HG02759 (cell line): ENCODE measurements at regions not wholly inside any gene's neighbourhood (a gene's known extent, or its start where the extent isn't known, plus 50 kb on each side); places are given as distances from the start of the nearest gene placed in this dataset.

Experiments
- ATAC-seq: cut with Tn5 transposase; IDR thresholded peaks from one replicate; pipeline ENCODE4 v1.9.1; 2021; ENCODE audit warnings: mild to moderate bottlenecking, moderate library complexity; ENCODE audit not compliant: unreplicated experiment

DNA sequence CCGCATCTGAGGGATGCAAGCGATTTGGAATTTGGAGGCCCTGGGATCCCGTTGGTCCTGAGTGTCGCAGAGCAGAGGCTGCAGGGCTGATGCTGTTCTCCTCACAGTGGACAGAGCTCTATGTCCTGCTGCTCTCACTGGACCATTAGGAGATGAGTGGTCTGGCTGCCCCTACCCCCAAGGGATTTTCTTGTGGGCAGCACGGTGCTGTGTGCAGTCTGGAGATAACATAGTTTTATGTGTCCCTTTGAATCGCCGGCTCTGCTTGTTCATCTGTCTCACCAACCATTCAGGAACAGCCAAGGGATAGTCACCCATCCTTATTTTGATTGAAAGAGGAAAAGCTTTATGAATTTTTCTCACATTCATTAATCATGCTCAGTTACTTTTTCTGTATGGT is 49.9 kb downstream of the CHRM3 start:
- ATAC-seq = no peak

DNA sequence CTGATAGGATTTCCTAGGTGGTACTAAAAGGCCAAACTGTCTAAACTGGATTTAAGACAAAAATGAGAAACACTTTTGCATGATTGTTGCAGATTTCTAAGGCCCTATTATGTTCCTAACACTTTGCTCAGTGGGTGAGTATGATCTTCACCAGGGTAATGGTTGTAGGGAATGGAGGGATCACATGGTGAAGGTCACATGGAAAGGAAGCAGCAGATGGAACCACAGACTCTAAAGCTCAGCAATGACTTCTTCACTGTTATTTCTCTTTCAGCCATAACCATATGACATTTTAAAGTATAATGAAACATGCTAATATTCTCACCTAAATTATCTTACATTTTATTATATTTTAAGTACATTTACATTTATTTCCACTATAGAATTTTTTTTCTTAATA is 51.5 kb downstream of the CHRM3 start:
- no peak for ATAC-seq

GRCh38 chr1:239438891-239439290 is 52.5 kb downstream of the CHRM3 start:
- ATAC-seq = no peak

DNA sequence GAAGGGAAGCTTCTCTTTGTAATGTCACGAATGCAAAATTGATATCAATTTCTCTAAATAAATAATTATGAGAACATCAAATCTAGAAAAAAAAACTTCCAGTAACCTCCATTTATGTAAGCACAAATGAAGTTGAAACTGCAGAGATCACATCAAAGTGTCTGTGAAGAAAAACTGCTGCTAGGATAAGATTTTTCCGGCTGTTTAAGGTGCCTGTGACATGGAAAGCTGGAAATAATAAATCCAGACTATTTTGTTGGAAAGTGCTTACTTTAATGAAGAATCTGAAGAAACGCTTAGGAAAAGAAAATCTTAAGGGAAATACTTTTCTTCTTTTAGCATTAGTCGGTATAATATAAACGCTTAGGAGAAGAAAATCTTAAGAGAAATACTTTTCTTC is 57.0 kb downstream of the CHRM3 start:
- ATAC-seq = no peak

DNA sequence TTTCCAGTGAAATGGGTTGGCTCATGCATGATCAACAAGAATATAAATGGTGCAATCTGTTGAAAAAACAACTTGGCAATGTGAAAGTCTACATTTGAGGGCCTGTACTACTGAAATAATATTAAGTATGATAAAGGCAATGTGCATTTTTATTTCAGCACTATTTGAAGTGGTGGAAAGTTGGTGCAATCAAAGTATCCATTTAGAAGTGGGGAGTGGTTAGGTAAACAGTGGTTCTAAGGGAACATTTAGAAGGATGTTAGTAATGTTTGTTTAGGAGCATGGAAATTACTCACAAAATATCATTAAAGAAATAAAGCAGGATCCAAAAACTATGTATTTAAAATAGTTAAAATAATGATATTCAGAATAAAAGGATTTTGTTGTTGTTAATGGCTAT is 60.2 kb downstream of the CHRM3 start:
- ATAC-seq = no peak

- no peak for ATAC-seq
Measured at GRCh38 chr1:239448911-239449310, 62.5 kb downstream of the CHRM3 start.

- no peak for ATAC-seq
Measured at GRCh38 chr1:239455743-239456142, 69.4 kb downstream of the CHRM3 start.

- ATAC-seq = no peak
Measured at GRCh38 chr1:239456788-239457187, 70.4 kb downstream of the CHRM3 start.

GRCh38 chr1:239457491-239458143 is 71.2 kb downstream of the CHRM3 start:
- ATAC-seq = peak; percentile 79

GRCh38 chr1:239458144-239458500 is 71.8 kb downstream of the CHRM3 start:
- ATAC-seq = peak; percentile 67

DNA sequence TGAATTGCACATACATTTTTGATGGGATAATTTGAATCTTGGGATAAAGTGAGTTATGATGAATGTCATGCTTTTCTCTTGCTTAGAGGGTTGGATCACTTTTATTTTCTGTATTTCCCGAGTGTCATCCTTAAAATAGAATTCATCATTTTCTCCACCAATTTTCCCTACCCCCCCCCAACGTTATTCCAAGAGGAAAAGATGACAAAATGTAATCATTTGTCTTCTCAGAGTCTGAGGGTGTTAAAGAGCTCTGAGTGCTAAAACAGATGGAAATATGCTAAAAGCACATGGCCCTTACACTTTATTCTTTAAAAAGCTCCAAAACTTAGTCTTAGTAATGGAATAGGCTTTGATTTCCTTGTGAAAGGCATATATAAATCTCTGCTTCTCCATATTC is 81.4 kb downstream of the CHRM3 start:
- ATAC-seq = no peak

DNA sequence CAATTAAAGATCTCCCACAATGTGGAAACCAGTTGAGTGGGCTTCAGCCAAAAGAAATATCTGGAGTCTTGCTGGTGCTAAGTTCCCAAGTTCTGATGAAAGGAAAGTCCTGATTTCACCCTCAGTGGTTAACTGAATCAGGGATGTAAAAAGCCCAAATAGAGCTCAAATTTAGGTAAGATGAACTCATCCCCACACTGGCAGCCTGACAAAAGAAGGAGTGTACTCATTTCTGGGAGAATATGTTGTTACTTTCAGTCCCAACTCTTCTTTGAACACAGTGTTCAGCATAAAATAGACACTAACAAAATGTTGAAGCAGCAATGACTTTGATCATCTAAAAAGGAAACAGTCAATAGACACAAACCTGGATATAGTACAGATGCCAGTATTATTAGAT is 91.7 kb downstream of the CHRM3 start:
- ATAC-seq = no peak

DNA sequence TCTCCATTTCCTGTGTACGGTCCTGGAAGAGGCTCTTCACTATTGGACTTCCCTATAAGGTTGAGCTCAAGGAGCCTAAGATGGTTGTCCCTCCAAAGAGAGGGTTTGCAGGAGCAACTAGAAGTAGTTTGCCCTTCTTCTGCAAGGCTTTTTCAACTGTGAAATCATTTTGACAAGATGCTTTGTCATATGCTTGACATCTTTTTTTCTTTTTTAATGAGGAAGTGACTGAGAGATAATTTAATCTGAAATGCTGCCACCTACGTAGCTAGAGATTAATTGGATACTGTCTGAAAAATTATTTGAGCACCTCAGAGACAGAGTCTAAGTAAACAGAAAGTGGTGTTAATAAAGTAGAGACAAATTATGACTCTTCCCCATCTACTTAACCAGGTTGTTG is 97.0 kb downstream of the CHRM3 start:
- ATAC-seq = no peak

DNA sequence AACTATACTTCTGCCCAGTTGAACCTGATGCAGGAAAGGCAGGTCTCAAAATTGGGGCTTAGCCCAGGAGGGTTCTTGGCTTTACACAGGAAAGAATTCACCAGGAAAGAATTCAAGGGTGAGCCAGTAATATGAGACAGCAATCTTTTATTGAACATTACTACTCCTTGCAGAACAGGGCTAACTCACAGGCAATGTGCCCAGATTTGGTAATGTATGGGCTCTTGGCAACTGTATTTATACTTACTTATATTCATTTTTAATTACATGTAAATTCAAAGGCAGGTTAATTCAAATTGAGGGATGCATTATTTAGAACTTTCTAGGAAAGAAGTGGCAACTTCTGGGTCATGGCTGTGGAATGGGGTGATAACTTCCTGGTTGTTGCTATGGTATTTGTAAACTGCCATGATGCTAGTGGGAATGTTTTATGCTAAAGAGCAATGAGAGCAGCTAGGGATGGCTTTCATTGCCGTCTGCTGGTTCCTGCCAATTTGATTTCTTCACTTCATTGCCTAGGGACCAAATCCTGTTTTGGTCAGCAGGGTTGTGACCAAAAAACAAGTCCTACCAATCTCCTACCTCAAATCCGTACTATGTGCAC is 107.5 kb downstream of the CHRM3 start:
- ATAC-seq = no peak

- ATAC-seq = no peak
Measured at GRCh38 chr1:239505094-239505493, 118.7 kb downstream of the CHRM3 start.

- no peak for ATAC-seq
Measured at GRCh38 chr1:239507826-239508225, 121.5 kb downstream of the CHRM3 start.

DNA sequence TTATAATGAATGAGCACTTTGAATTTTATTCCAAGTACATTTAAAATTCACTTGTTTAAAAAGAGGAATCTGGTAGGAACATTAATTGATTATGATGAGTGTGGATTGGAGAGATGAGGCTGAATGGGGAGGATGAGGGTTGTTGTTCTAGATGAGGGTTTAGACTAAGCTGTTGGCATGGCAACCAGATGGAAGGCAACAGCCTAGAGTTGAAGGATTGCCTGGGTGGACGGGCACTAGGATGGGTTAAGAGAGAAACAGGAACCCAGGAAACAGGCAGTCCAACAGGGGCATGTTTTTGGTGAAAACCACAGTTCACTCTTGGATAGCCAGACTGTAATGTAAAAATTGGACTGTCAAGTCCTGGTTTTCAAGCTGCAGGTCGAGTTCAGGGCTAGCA is 125.5 kb downstream of the CHRM3 start:
- no peak for ATAC-seq

DNA sequence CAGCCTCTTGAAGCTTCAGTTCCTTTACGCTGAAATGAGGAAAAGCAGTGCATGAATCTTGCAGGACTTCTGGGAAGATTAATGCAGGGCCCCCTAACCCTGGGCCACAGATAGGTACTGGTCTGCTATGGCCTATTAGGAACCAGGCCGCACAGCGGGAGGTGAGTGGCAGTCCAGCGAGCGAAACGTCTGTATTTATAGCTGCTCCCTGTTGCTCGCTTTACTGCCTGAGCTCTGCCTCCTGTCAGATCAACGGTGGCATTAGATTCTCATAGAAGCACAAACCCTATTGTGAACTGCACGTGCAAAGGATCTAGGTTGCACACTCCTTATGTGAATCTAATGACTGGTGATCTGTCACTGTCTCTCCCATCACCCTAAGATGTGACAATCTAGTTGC is 130.2 kb downstream of the CHRM3 start:
- ATAC-seq = no peak

DNA sequence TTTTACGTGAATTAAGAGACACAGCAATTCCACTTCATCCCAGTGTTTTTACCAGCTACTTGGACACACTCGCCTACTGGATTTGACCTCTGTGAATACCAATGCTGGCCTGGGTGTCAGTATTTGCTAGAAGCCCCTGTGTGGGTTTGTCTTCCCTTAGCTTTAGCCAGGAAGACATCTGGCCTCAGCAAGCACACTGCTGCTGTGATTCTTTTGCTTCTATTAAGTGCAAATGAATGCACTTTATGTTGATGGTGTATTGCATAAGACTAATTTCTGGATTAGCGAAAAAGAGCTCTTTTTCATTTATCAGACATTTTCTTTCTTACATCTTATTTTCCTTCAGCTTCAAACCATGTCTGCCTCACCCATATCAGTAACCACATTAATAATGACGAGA is 140.0 kb downstream of the CHRM3 start:
- ATAC-seq = no peak

GRCh38 chr1:239527051-239527693 is 140.8 kb downstream of the CHRM3 start:
- no peak for ATAC-seq

GRCh38 chr1:239536165-239536849 is 149.9 kb downstream of the CHRM3 start:
- no peak for ATAC-seq

DNA sequence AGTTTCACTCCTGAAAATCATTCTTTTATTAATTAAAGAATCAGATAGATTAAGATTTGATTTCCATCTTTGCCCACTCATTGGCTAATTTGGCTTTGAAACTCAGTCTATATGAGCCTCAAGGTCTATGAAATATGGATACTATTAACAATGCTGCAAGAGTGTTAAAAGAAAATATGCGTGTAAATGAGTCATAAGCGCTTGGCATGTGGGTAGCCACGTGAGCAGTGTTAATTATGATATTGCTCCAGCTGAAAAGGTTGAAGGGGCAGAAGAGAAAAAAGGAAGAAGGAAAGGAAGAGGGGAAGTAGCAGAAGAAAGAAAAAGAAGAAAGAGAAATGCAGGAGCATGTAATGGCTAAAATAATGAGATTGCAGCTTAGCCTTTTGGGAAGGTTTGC is 151.4 kb downstream of the CHRM3 start:
- ATAC-seq = no peak
